ENCODE measurements at regions not wholly inside any gene's neighbourhood (a gene's known extent, or its start where the extent isn't known, plus 50 kb on each side); places are given as distances from the start of the nearest gene placed in this dataset.

DNA sequence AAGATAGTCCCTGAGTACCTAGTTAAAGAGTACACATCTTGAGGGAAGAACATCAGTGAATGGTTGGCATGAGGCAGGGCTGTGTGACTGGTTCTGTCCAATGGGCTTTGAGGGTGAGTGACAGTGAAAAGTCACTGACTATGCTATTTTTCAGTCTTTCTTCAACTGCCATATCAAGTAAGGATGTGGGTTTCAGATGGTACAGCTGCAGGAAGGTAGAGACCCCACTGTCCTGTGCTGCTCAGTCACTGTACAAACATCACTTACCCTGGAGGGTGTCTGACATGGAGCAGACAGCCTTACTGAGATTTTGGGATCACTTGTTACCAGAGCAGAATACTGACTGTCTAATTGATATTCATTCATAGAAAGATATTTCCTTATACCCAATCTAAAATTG is 115.3 kb upstream of the ASCC3 start:
- TF ChIP-seq, protein P1, sequence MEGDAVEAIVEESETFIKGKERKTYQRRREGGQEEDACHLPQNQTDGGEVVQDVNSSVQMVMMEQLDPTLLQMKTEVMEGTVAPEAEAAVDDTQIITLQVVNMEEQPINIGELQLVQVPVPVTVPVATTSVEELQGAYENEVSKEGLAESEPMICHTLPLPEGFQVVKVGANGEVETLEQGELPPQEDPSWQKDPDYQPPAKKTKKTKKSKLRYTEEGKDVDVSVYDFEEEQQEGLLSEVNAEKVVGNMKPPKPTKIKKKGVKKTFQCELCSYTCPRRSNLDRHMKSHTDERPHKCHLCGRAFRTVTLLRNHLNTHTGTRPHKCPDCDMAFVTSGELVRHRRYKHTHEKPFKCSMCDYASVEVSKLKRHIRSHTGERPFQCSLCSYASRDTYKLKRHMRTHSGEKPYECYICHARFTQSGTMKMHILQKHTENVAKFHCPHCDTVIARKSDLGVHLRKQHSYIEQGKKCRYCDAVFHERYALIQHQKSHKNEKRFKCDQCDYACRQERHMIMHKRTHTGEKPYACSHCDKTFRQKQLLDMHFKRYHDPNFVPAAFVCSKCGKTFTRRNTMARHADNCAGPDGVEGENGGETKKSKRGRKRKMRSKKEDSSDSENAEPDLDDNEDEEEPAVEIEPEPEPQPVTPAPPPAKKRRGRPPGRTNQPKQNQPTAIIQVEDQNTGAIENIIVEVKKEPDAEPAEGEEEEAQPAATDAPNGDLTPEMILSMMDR (IDR thresholded peaks at IDR 0.05), result no peak
- no peak for TF ChIP-seq POLR2A (IDR thresholded peaks at IDR 0.05)

Data from thyroid gland (tissue), 4 donors.